HL-60 (cell line): ENCODE measurements at regions not wholly inside any gene's neighbourhood (a gene's known extent, or its start where the extent isn't known, plus 50 kb on each side); places are given as distances from the start of the nearest gene placed in this dataset.
"Not testable (repeated sequence)": the region's sequence is repeated elsewhere in the genome, so short reads cannot be mapped to it uniquely, and the experiment has no call there.

ENCODE experiments used
- DNase-seq, 2 experiments: peaks; one replicate each; pipeline ENCODE4 v3.0.0-alpha.2; 2010 to 2020; ENCODE audit warnings: low read depth in 1 of 2, low spot score in 1 of 2
- H3K27ac ChIP-seq: fragments of 250-450 bp; sonication (Bioruptor Pico); replicated peaks from 2 replicates; pipeline ENCODE4 v1.5.1; 2020; ENCODE audit warnings: mild to moderate bottlenecking, moderate library complexity
- H3K27me3 ChIP-seq: fragments of 250-450 bp; sonication (Bioruptor Pico); 2 replicates; pipeline ENCODE4 v1.5.1; 2021; ENCODE audit warnings: mild to moderate bottlenecking, moderate library complexity; ENCODE audit not compliant: insufficient read depth, poor library complexity, severe bottlenecking
- H3K4me3 ChIP-seq: replicated peaks from 2 replicates; pipeline ENCODE4 v1.5.1; 2011; ENCODE audit warnings: mild to moderate bottlenecking, control low read depth, low read length; ENCODE audit not compliant: insufficient read depth
- CTCF ChIP-seq: IDR thresholded peaks from one replicate; pipeline ENCODE4 v1.5.1; 2011; ENCODE audit warnings: low read length, control low read depth, inconsistent platforms; ENCODE audit not compliant: insufficient read depth
- GABPA ChIP-seq: IDR thresholded peaks from 2 replicates; pipeline ENCODE4 v1.6.1; 2012; ENCODE audit warnings: low read depth
- POLR2AphosphoS5 ChIP-seq: IDR thresholded peaks from 2 replicates; pipeline ENCODE4 v1.6.1; 2012; ENCODE audit warnings: low read depth
- REST ChIP-seq: IDR thresholded peaks from 2 replicates; pipeline ENCODE4 v1.6.1; 2012; ENCODE audit warnings: low read depth; ENCODE audit not compliant: insufficient replicate concordance
- SPI1 ChIP-seq: IDR thresholded peaks from 2 replicates; pipeline ENCODE4 v1.6.1; 2012; ENCODE audit warnings: low read depth, mild to moderate bottlenecking, borderline replicate concordance

GRCh38 chr1:20409971-20410370 is 76.0 kb downstream of the CAMK2N1 start:
- DNase-seq, result no peak
- Histone ChIP-seq H3K27ac (no peak overlapping the region), H3K4me3 (no peak overlapping the region), H3K27me3 (no peaks in the 10 kb centered on the region)
- no peak for TF ChIP-seq SPI1
- TF ChIP-seq REST, result no peak
- TF ChIP-seq GABPA, result no peak
- TF ChIP-seq CTCF, result no peak
- TF ChIP-seq POLR2AphosphoS5, result no peak

GRCh38 chr1:20409012-20409411 is 77.0 kb downstream of the CAMK2N1 start:
- TF ChIP-seq REST, result no peak
- TF ChIP-seq SPI1, result no peak
- no peak for TF ChIP-seq CTCF
- no peak for TF ChIP-seq POLR2AphosphoS5
- TF ChIP-seq GABPA, result no peak
- no peak overlapping the region for H3K4me3 ChIP-seq
- peaks cover 3% of the 10 kb centered on the region for H3K27me3 ChIP-seq
- H3K27ac ChIP-seq, result no peak overlapping the region
- DNase-seq, result no peak

- H3K4me3 ChIP-seq, DNase-seq, H3K27ac ChIP-seq, H3K27me3 ChIP-seq: not testable (repeated sequence)
These were observed 77.8 kb downstream of the CAMK2N1 start for GRCh38 chr1:20408133-20408650.

GRCh38 chr1:20405893-20406604 is 80.0 kb downstream of the CAMK2N1 start:
- TF ChIP-seq GABPA (no peak), SPI1 (no peak), REST (no peak), CTCF (no peak), POLR2AphosphoS5 (no peak)
- no peak overlapping the region for H3K4me3 ChIP-seq
- peaks cover 3% of the 10 kb centered on the region for H3K27me3 ChIP-seq
- no peak for DNase-seq
- no peak overlapping the region for H3K27ac ChIP-seq
